ENCODE measurements at regions not wholly inside any gene's neighbourhood (a gene's known extent, or its start where the extent isn't known, plus 50 kb on each side); places are given as distances from the start of the nearest gene placed in this dataset.
"Not testable (repeated sequence)": the region's sequence is repeated elsewhere in the genome, so short reads cannot be mapped to it uniquely, and the experiment has no call there.

DNA sequence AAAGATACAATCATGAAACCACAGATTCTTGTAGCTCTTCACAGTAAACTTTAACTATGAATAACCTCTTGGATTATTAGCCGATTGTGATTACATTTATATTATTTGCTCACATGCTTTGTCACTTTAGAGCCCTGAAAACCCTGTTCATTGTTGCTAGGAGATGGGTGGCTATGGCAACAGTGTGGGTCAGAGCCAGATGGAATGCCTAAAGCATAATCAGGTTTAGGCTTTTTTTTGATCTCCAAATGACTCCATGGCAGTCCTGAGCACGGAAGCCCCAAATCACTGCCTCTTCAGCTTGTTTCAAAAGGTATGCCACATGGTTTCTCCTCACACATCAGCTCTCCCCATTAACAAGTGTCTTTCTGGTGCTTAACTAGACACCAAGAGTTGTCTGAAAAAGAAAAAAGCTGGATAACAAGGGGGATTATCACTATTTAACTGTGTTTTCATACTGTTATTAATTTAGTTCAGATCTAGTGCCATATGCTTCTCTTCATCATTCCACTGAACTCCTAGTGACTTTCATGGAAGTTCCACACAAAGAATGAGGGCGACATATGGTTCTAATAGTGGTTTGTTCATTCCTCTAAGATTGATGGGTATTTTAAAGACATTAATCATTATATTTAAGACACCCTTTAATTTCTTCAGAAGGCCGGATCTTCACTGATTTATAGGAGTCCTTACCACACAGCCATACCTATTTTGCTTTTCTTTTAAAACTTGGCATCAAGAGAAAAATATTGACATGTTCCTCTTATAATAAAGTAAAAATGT is 88.8 kb upstream of the PAM start:
- no peak for DNase-seq

- no peak for DNase-seq
These were observed 86.7 kb upstream of the PAM start for GRCh38 chr5:102668220-102668932.

DNA sequence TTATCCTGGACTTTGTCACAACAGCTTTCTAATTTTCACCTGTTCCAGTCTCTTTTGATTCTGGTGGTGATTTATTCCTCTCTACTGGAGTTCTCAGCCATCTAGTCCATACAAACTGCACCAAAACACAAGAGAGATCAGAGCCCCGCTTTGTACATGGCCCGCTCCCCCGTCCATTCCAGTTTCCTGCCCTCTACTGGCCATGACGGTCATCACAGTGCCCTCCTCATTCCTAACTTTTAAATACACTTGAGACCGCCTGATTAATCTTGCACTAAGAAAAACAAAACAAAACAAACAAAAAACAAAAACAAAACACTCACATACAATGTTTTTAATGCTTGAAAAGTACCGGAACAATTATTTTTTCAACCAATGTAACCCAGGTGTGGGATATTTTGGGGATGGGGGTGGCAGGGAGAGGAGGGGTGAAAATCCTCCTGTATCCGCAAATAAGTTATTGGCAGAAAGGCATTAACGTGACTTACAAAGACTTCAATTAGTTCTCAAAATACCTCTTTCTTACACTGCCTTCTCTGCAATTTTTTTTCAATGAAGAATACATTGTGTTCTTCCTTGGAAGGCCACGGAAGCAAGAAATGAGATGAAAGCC is 84.8 kb upstream of the PAM start:
- DNase-seq, result peak; percentile 20

DNA sequence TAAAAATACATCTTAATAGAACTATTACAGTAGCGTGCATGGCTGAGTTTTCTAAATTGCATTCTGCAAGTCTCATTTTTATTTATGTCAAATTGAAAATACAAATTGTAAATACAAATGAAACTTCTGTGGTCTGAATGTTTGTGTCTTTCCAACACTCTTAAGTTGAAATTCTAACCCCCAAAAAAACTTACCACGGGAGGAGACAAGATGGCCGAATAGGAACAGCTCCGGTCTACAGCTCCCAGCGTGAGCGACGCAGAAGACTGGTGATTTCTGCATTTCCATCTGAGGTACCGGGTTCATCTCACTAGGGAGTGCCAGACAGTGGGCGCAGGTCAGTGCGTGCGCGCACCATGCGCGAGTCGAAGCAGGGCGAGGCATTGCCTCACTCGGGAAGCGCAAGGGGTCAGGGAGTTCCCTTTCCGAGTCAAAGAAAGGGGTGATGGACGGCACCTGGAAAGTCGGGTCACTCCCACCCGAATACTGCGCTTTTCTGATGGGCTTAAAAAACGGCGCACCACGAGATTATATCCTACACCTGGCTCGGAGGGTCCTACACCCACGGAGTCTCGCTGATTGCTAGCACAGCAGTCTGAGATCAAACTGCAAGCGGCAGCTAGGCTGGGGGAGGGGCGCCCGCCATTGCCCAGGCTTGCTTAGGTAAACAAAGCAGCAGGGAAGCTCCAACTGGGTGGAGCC is 83.9 kb upstream of the PAM start:
- not testable (repeated sequence) for DNase-seq

DNA sequence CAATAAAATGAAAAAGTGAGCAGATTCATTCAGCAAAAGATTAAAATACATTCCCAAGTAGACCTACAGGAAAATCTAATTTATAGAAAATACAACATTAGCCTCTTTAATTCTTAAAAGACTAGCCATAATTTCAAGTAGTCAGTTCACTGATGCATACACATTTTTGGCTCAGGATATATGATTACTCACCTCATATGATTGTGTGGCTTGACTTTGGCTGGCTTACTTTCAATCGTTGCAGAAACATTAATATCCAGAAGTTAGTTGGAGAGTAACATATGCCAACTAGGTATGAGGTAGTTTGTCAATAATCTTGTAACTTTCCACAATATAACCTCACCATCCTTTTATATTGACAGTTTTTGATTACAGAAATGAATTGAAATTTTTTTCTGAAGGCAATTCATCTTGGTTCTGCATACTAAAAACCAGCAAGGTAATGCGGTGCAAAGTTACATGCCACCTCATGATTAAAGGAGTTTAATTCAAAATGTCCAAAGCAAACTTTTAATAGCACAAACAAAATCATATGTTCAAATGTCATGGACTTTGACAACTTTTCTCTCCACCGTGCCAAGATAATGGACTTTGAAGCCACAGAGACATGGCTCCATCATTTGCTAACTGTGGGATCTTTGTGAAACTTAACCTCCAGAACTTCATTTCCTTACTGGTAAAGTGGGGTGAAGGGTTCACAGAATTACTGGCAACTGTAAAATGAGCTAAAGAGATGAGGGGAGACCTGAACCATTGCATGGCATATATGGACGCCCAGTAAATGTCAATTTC is 76.6 kb upstream of the PAM start:
- peak; percentile 33 for DNase-seq

GRCh38 chr5:102681403-102681983 is 73.6 kb upstream of the PAM start:
- DNase-seq, result peak; percentile 79

- DNase-seq, result no peak
These were observed 72.9 kb upstream of the PAM start for GRCh38 chr5:102682101-102682647.

GRCh38 chr5:102688076-102688475 is 67.0 kb upstream of the PAM start:
- DNase-seq, result not testable (repeated sequence)

- not testable (repeated sequence) for DNase-seq
These were observed 66.3 kb upstream of the PAM start for GRCh38 chr5:102688581-102689342.

DNA sequence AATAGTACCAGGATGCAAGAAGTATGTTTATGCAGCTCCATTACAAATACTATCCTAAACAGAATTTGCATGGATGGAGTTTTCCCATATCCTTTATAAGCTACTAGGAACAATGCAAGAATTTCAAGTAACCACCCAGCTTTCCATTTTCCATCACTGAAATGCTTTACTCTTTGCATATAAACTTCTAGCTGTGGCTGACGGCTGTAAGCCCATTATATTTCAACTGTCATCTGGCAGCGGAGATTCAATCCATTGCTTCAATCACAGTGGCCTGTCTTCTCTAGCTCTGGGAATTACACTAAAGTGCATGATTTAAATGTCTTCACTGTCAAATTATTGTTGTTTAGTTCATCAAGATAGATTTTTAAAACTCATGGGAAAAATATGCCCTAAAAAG is 64.2 kb upstream of the PAM start:
- no peak for DNase-seq

GRCh38 chr5:102691434-102691833 is 63.7 kb upstream of the PAM start:
- no peak for DNase-seq

DNA sequence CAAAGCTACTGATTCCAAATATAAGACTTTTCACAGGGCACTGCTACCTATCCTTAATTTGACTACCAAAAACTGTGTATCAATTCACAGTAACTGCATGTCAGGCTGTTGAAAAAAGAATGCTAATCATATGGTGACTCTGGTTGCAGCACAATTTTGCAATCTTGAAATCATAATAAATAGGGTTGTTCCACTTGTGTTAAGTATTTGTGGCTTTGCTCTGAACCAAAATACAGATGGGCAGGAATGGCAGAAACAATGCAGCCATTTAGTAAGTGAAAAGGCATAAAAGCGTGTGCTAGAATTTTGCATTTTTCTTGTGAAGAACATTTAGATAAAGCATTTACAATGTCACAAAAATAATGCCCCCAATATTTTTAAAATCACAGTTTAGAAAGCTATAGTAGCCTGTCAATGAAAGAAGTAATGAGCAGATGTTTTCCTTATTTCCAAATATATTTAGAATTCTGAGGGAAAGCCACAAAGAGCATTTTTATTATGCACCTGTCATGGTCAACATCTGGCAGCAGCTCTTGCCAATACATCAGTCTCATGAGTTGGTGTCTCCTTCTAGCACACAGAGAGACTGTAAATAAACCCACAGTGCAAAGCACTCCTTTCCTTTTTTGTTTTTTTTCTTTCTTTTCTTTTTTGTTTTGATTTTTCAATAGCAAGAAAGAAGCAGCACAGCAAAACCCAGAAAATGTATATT is 54.8 kb upstream of the PAM start:
- no peak for DNase-seq

GRCh38 chr5:102700916-102701315 is 54.2 kb upstream of the PAM start:
- no peak for DNase-seq

DNA sequence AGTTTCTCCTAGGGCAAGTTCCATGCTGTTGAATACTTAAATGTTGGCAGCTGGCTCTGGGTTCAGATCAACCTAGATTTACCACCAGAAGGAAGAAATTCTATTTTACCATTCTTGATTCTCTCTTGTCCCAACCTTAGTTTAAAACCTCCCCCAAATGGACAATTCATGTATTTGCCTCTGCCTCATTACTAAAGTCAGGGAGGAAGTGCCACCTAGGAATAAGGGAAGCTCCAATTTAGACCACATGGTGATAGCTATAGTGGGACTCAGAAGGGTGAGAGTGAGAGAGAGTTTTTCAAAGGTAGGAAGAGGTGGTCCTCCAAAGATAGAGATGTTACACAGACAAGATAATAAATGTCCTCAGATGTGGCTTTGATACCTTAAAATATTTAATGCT is 53.4 kb upstream of the PAM start:
- DNase-seq, result no peak
